Ramos (cell line): ENCODE measurements at regions not wholly inside any gene's neighbourhood (a gene's known extent, or its start where the extent isn't known, plus 50 kb on each side); places are given as distances from the start of the nearest gene placed in this dataset.

Experiments
- in situ Hi-C: fragments of 300-500 bp; cut with MboI; formaldehyde crosslinking; loops from one replicate; pipeline ENCODE4 v1.14.3; 2022; ENCODE audit warnings: low sequenced_read_pairs; ENCODE audit not compliant: unreplicated experiment

GRCh38 chr2:145256551-145256950 is 736.6 kb upstream of the ZEB2 start:
- in situ Hi-C loops, result no loop called here

- in situ Hi-C loops, result no loop called here
Measured at GRCh38 chr2:145254291-145254690, 734.4 kb upstream of the ZEB2 start.

DNA sequence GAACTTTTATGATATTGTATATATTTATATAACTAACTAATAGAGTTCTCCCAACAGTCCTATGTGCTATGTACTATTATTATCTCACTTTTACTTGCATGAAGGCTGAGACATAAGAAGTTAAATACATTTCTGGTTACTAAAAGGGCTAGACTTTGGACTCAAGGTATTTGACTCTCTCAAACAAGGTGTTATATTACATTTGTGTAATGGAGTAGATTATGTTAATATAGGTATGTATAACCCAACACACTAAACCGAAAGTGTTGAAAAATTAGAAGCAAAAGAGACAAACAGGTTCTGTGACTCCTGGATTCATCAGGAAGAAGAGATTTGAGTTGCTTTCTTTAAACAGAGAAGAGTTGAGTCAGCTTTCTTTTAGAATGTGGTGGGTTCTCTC is 733.6 kb upstream of the ZEB2 start:
- in situ Hi-C loops, result no loop called here

DNA sequence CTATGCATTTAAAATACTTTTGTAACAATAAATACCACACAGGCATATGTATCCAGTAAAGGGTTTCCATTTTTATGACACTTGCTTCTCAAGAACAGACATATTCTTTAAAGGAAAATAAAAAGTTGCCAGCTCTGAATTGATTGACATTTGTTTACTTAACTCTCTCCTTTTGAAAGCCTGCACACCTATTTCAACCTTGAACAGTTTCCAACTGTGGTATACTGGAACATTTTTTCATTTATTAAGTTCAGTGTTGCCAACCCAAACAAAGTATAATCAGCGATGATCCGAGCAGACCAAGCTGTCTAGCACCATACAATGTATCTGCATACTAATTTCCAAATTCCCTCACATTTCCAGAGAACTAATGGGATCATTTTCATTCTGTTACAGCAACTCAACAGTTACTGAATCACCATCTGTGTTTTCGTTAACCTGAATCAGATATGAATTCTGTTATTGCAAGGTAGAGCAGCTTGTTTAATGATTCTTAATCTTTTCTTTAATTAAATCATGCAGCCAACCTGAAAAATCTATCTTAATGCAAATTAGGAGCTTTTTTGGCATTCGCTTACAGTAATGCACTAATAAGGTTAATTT is 725.5 kb upstream of the ZEB2 start:
- in situ Hi-C loops, result no loop called here

DNA sequence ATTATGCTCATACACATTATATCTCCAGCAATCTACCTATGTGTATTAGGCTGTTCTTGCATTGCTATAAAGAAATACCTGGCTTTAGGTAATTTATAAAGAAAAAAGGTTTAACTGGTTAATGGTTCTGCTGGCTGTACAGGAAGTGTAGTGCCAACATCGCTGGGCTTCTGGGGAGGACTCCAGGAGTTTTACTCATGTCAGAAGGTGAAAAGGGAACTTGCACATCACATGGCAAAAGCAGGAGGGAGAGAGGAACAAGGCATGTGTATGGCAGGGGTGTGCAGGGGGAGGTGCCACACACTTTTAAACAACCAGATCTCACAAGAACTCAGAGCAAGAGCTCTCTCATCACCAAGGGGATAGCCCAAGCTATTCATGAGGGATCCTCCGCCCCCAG is 715.4 kb upstream of the ZEB2 start:
- in situ Hi-C loops, result no loop called here

DNA sequence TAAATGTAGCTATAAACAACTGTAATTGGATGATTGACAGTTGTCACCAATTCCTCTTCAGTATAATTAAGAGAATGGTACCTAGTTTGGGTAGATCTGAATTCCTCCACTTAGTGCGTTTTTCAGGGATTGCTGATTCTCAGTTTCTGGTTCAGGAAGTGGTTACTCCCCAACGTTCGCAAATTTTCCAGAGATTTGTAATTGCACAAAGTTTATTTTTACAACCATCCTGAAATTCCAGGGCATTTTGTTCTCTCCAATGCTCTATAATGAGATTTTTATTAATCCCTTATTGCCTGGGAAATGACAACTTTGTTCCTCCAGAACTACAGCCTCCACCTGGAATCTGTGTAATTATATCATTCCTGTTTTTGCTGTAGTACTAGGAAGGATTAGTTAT is 710.6 kb upstream of the ZEB2 start:
- in situ Hi-C loops, result no loop called here

- in situ Hi-C loops, result no loop called here
Measured at GRCh38 chr2:145228506-145228905, 708.6 kb upstream of the ZEB2 start.

GRCh38 chr2:145226901-145227300 is 707.0 kb upstream of the ZEB2 start:
- in situ Hi-C loops, result no loop called here

- in situ Hi-C loops, result no loop called here
Measured at GRCh38 chr2:145221516-145221915, 701.6 kb upstream of the ZEB2 start.

GRCh38 chr2:145221032-145221431 is 701.1 kb upstream of the ZEB2 start:
- in situ Hi-C loops, result no loop called here

- in situ Hi-C loops, result no loop called here
Measured at GRCh38 chr2:145220496-145220895, 700.6 kb upstream of the ZEB2 start.

DNA sequence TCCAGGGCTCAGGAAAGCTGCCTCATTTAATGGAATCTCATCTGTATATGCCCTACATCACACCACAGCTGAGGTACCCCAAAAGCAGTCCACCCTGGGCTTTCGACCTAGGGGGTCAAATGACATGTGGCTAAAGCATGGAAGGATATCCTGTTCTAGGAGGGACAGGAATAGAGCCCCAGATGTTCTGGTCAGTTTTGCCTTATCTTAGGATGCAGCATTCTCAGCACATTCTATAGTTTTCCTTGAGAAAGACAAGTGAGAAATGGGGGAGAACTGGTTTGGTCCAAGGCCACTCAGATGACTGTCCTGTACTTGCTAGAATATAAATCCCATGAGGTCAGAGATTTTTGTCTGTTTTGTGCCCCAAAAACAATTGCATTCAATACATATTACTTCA is 688.0 kb upstream of the ZEB2 start:
- in situ Hi-C loops, result no loop called here

DNA sequence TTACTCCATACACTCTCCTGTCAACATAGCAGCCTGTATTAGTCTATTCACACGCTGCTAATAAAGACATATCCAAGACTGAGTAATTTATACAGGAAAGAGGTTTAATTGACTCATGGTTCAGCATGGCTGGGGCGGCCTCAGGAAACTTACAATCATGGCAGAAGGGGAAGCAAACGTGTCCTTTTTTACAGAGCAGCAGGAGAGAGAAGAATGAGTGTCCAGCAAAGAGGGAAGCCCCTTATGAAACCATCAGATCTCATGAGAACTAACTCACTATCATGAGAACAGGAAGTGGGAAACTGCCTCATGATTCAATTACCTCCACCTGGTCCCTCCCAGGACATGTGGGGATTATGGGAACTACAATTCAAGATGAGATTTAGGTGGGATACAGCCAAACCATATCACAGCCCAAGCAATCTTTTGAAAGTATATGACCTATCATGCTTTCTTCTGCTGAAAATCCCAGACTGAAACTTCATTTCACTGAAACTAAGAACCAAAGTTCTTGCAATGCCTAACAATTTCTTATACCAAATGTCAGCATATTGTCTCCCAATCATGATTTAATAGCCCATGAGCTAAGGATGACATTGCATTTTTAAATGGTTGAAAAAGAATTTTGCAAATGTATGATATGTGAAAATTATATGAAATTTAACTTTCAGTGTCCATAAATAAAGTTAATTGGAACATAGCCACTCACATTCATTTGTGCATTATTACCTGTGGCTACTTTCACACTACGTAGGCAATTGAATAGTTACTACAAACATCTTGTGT is 686.8 kb upstream of the ZEB2 start:
- in situ Hi-C loops, result no loop called here

DNA sequence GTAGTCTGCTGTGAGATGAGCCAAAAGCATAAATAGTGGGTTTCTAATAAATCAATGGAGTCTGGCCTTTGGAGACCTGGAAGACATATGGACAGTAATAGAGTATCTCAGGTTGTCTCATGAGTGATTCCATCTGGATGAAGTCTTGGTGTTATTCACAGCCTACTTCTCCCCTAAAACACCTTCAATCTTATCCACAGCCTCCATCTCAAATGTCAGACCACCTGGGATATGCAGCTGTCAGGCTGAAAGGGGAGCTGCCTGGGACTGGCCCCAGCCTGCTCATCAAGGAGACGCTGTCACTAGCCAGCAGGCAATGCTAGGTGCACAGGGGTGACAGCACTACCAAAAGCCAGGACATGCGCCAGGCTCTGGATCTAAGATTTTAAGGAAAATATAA is 684.0 kb upstream of the ZEB2 start:
- in situ Hi-C loops, result no loop called here

DNA sequence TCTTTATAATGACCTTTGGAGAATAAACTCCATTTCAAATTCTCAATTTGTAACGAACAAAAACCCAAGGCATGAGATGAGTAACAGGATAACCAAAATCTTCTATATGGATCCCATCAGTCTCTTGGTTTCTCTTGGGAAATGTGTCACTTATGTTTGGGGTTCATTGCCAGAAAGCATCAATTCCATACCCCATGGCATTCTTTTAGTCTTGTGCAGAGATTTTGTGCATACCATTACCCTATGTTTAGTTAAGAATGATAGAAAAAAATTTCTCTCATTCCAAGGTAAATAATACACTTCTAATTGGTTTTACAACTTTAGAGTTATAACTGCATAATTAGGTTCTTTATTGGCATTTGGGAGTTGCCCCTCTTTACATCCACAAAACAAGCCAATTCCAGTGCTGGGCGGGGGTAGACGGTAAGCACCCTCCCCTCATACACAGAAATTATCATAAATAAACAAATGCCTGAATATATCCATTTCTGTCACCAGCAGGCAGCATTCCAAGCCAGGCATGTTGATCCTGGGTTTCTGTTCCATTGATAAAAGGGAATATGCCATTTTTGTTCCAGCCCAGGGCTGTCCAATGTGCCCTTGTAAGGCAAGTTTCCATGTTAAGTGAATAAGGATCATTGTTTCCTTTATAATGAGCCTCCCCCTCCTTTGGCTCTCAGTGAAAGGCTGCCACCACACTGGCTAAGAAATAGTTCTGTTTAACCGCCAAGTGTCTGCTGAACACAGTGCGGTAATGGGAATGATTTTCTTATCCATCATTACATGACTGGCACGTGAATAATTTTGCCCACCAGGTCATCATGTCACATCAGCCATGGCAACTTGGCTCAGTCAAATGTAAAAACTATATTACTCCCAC is 680.1 kb upstream of the ZEB2 start:
- in situ Hi-C loops, result no loop called here

- in situ Hi-C loops, result no loop called here
Measured at GRCh38 chr2:145199042-145199441, 679.1 kb upstream of the ZEB2 start.

DNA sequence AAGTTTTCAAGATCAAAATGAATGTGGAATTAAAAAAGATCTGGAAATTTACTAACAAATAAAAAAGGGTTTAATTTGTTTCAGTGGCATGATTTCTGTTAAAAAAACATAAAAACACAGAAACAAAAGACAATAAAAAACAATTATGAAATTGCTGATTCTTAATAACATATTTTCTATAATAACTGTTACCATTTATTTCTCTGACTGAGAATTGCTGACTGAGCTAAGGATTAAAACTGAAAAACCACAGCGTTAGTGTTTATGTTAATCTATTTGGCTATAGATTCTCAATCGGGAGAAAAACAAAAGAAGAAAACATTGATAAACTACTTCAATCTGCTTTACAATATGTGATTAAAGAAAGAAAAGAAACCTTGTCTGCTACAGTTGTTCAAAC is 678.6 kb upstream of the ZEB2 start:
- in situ Hi-C loops, result no loop called here

DNA sequence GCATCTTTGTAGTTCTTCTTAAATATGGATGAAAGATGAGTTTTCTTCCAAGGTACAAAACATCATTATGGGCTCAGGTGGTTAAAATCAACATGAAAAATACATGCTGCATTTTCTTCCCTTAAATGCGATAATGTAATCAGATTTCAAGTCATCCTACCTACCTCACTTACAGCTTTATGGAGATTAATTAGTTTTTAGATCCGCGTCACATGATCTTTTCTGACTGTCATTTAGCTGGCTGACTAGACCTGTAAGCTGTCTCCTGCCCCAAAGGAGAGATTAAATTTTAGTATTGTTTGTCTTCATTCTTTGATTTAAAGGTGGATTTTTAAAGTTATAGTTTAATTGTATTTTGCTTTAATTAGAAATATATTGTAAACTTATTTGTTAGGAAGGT is 678.0 kb upstream of the ZEB2 start:
- in situ Hi-C loops, result no loop called here

- in situ Hi-C loops, result no loop called here
Measured at GRCh38 chr2:145194673-145195072, 674.8 kb upstream of the ZEB2 start.

- in situ Hi-C loops, result no loop called here
Measured at GRCh38 chr2:145190031-145190703, 670.2 kb upstream of the ZEB2 start.

DNA sequence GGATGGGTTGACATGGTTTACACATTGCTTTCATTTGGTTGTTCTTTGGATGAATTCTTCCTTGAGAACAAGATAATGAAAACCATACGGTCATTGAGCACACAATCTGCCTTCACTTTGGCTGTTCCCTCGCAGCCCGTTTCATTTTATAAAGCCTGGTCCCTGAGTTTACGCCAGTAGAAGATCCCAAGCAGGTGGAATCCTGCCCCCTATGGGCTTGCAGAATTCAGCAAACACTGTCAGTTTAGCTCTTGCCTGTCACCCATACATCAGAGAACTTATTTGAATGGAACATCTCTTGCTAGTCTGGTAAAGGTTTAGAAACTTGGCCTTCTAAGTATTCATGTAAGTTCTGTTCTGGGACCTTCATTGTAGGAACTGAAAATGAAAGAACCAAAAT is 666.4 kb upstream of the ZEB2 start:
- in situ Hi-C loops, result no loop called here
